ENCODE measurements at regions not wholly inside any gene's neighbourhood (a gene's known extent, or its start where the extent isn't known, plus 50 kb on each side); places are given as distances from the start of the nearest gene placed in this dataset.

- no peaks in the 10 kb centered on the region for H3K4me1 ChIP-seq (ENCODE audit: control insufficient read depth, extremely low read depth, insufficient read depth, low read length)
- H2AFZ ChIP-seq (ENCODE audit: low read length), result no peak overlapping the region
- no peaks in the 10 kb centered on the region for H3K27me3 ChIP-seq (ENCODE audit: control insufficient read depth, insufficient read depth, low read length)
- H3K36me3 ChIP-seq (ENCODE audit: control insufficient read depth, insufficient read depth, low read length), result no peaks in the 10 kb centered on the region
- TF ChIP-seq, protein P1, sequence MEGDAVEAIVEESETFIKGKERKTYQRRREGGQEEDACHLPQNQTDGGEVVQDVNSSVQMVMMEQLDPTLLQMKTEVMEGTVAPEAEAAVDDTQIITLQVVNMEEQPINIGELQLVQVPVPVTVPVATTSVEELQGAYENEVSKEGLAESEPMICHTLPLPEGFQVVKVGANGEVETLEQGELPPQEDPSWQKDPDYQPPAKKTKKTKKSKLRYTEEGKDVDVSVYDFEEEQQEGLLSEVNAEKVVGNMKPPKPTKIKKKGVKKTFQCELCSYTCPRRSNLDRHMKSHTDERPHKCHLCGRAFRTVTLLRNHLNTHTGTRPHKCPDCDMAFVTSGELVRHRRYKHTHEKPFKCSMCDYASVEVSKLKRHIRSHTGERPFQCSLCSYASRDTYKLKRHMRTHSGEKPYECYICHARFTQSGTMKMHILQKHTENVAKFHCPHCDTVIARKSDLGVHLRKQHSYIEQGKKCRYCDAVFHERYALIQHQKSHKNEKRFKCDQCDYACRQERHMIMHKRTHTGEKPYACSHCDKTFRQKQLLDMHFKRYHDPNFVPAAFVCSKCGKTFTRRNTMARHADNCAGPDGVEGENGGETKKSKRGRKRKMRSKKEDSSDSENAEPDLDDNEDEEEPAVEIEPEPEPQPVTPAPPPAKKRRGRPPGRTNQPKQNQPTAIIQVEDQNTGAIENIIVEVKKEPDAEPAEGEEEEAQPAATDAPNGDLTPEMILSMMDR (conservative IDR thresholded peaks at IDR 0.05 in 1 of 2, IDR thresholded peaks at IDR 0.05 in 1 of 2; ENCODE audit: low read depth in 1 of 2, low read length in 2 of 2), result no peak
- no peak for TF ChIP-seq EZH2 (IDR thresholded peaks at IDR 0.05; ENCODE audit: low read length, missing control alignments)
- H4K20me1 ChIP-seq (ENCODE audit: control insufficient read depth, extremely low read depth, insufficient read depth, low read length), result no peaks in the 10 kb centered on the region
- no peak overlapping the region for H3K4me2 ChIP-seq (ENCODE audit: extremely low read depth, insufficient read depth, low read length)
- no peaks in the 10 kb centered on the region for H3K9me3 ChIP-seq (ENCODE audit: control insufficient read depth, insufficient read depth, low read depth, low read length)
- H3K27ac ChIP-seq (ENCODE audit: insufficient read depth, low read length), result no peak overlapping the region
- no peak overlapping the region for H3K9ac ChIP-seq (ENCODE audit: insufficient read depth, low read length)
- no peaks in the 10 kb centered on the region for H3K79me2 ChIP-seq (ENCODE audit: control insufficient read depth, insufficient read depth, low read length)
- DNase-seq (ENCODE audit: low read depth in 2 of 2), result no peak
- H3K4me3 ChIP-seq (replicated peaks in 1 of 4; ENCODE audit: control extremely low read depth in 1 of 4, insufficient read depth in 1 of 4, low read depth in 3 of 4, low read length in 4 of 4), result no peak overlapping the region
These were observed 403.1 kb downstream of the TMEM121 start for GRCh38 chr14:105929327-105930081.

DNA sequence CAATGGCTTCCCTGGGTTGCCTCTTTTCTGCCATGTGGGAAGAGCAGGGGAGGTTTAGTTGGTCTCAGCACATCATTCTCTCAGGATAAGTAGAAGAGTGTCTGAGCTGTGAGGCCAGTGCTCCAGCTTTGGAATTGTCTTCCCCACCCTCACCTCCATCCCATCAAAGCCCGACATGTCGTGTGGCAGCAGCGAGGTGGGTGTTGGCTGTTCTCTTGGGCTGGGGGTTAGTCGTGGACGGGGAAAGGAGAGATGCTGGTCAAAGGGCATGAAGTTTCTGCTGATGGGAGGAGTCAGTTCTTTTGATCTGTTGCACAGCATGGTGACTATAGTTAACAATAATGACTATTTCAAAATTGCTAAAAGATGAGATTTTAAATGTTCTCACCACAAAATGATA lies 404.2 kb downstream of the TMEM121 start:
- Histone ChIP-seq H2AFZ (ENCODE audit: low read length) (no peak overlapping the region), H3K27ac (ENCODE audit: insufficient read depth, low read length) (no peak overlapping the region), H3K9ac (ENCODE audit: insufficient read depth, low read length) (no peak overlapping the region), H3K9me3 (ENCODE audit: control insufficient read depth, insufficient read depth, low read depth, low read length) (no peaks in the 10 kb centered on the region), H3K4me2 (ENCODE audit: extremely low read depth, insufficient read depth, low read length) (no peak overlapping the region), H4K20me1 (ENCODE audit: control insufficient read depth, extremely low read depth, insufficient read depth, low read length) (no peaks in the 10 kb centered on the region), H3K27me3 (ENCODE audit: control insufficient read depth, insufficient read depth, low read length) (no peaks in the 10 kb centered on the region), H3K79me2 (ENCODE audit: control insufficient read depth, insufficient read depth, low read length) (no peaks in the 10 kb centered on the region), H3K4me3 (replicated peaks in 1 of 4; ENCODE audit: control extremely low read depth in 1 of 4, insufficient read depth in 1 of 4, low read depth in 3 of 4, low read length in 4 of 4) (no peak overlapping the region), H3K36me3 (ENCODE audit: control insufficient read depth, insufficient read depth, low read length) (no peaks in the 10 kb centered on the region), H3K4me1 (ENCODE audit: control insufficient read depth, extremely low read depth, insufficient read depth, low read length) (no peaks in the 10 kb centered on the region)
- no peak for DNase-seq (ENCODE audit: low read depth in 2 of 2)
- no peak for TF ChIP-seq EZH2 (IDR thresholded peaks at IDR 0.05; ENCODE audit: low read length, missing control alignments)
- TF ChIP-seq, protein P1 (conservative IDR thresholded peaks at IDR 0.05 in 1 of 2, IDR thresholded peaks at IDR 0.05 in 1 of 2; ENCODE audit: low read depth in 1 of 2, low read length in 2 of 2), result no peak

GRCh38 chr14:105931808-105932483 lies 405.6 kb downstream of the TMEM121 start:
- no peak for TF ChIP-seq EZH2 (IDR thresholded peaks at IDR 0.05; ENCODE audit: low read length, missing control alignments)
- TF ChIP-seq, protein P1 (conservative IDR thresholded peaks at IDR 0.05 in 1 of 2, IDR thresholded peaks at IDR 0.05 in 1 of 2; ENCODE audit: low read depth in 1 of 2, low read length in 2 of 2), result no peak
- H3K9me3 ChIP-seq (ENCODE audit: control insufficient read depth, insufficient read depth, low read depth, low read length), result no peaks in the 10 kb centered on the region
- no peak overlapping the region for H3K9ac ChIP-seq (ENCODE audit: insufficient read depth, low read length)
- H3K4me2 ChIP-seq (ENCODE audit: extremely low read depth, insufficient read depth, low read length), result no peak overlapping the region
- no peak overlapping the region for H3K4me3 ChIP-seq (replicated peaks in 1 of 4; ENCODE audit: control extremely low read depth in 1 of 4, insufficient read depth in 1 of 4, low read depth in 3 of 4, low read length in 4 of 4)
- no peaks in the 10 kb centered on the region for H3K36me3 ChIP-seq (ENCODE audit: control insufficient read depth, insufficient read depth, low read length)
- H3K4me1 ChIP-seq (ENCODE audit: control insufficient read depth, extremely low read depth, insufficient read depth, low read length), result no peaks in the 10 kb centered on the region
- H3K27ac ChIP-seq (ENCODE audit: insufficient read depth, low read length), result no peak overlapping the region
- no peak for DNase-seq (ENCODE audit: low read depth in 2 of 2)
- H3K27me3 ChIP-seq (ENCODE audit: control insufficient read depth, insufficient read depth, low read length), result no peaks in the 10 kb centered on the region
- H2AFZ ChIP-seq (ENCODE audit: low read length), result no peak overlapping the region
- H3K79me2 ChIP-seq (ENCODE audit: control insufficient read depth, insufficient read depth, low read length), result no peaks in the 10 kb centered on the region
- no peaks in the 10 kb centered on the region for H4K20me1 ChIP-seq (ENCODE audit: control insufficient read depth, extremely low read depth, insufficient read depth, low read length)
